ENCODE measurements at regions not wholly inside any gene's neighbourhood (a gene's known extent, or its start where the extent isn't known, plus 50 kb on each side); places are given as distances from the start of the nearest gene placed in this dataset.

DNA sequence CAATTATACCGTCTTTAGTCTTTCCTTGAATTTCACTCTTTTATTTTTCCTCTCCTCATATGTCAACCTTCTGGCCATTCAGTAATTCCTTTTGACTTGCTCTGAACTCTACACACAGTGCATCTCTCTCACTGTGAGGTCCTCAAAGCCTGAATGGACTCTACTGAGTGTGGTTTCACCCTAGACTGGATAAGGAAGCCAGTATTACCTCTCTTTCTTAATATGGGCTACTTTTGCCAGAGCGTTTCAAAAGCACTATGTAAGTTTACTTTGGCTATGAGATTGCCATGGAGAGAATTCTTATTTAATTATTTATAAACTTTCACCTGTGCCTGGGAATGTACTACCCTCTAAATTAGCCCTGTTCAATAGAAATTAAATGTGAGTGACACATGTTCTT lies 343.5 kb upstream of the DDHD1 start:
- DNase-seq (ENCODE audit: extremely low read depth in 1 of 4, low spot score in 3 of 4) (no peak), ATAC-seq (no peak), FAIRE-seq (no peak)
- no peaks in the 10 kb centered on the region for H3K36me3 ChIP-seq (ENCODE audit: control insufficient read depth, insufficient read depth, low read length)
- ChIA-PET CTCF (ENCODE audit: low intra/inter-chr PET ratio) (no interaction called here), POLR2A (no interaction called here)
- intact Hi-C loops (cut with micrococcal nuclease) (no loop called here), in situ Hi-C loops (cut with MboI) (no loop called here)
- WGBS (ENCODE audit: insufficient coverage, low coverage, missing lambda C conversion rate) = 0% methylated on average over 2 of the region's 2 CpGs
- H3K9me3 ChIP-seq (replicated peaks; ENCODE audit: control insufficient read depth, insufficient read depth, low read depth, low read length) = no peaks in the 10 kb centered on the region
- no peaks in the 10 kb centered on the region for H3K9me1 ChIP-seq (ENCODE audit: control insufficient read depth, insufficient read depth, low read length)
- H3K27me3 ChIP-seq (ENCODE audit: control insufficient read depth in 2 of 2, insufficient read depth in 2 of 2, low read length in 2 of 2) = no peaks in the 10 kb centered on the region
- no peaks in the 10 kb centered on the region for H4K20me1 ChIP-seq (replicated peaks; ENCODE audit: control insufficient read depth, insufficient read depth, low read length)
- H3K27ac ChIP-seq (ENCODE audit: extremely low read depth, low read depth, low read length) = no peak overlapping the region
- H3K79me2 ChIP-seq (ENCODE audit: control insufficient read depth, insufficient read depth, low read length) = no peaks in the 10 kb centered on the region
- H3K4me2 ChIP-seq (ENCODE audit: insufficient read depth, low read length) = no peak overlapping the region
- H3K4me3 ChIP-seq = no peak overlapping the region
- no peak overlapping the region for H2AFZ ChIP-seq (ENCODE audit: low read depth, low read length)
- no peaks in the 10 kb centered on the region for H3K4me1 ChIP-seq (replicated peaks in 1 of 2; ENCODE audit: control insufficient read depth in 2 of 2, insufficient read depth in 2 of 2, low read length in 2 of 2)
- no peak overlapping the region for H3K9ac ChIP-seq (ENCODE audit: insufficient read depth in 1 of 2, low read depth in 2 of 2, low read length in 2 of 2)
- TF ChIP-seq NFE2L1 (tag; IDR thresholded peaks at IDR 0.05; ENCODE audit: borderline replicate concordance, low read depth) = no peak
- no TSS peak for BruUV-seq (replicated peaks)

GRCh38 chr14:53495846-53496343 lies 342.8 kb upstream of the DDHD1 start:
- ChIA-PET CTCF (ENCODE audit: low intra/inter-chr PET ratio) (no interaction called here), POLR2A (no interaction called here)
- Histone ChIP-seq H3K79me2 (ENCODE audit: control insufficient read depth, insufficient read depth, low read length) (no peaks in the 10 kb centered on the region), H3K27me3 (ENCODE audit: control insufficient read depth in 2 of 2, insufficient read depth in 2 of 2, low read length in 2 of 2) (no peaks in the 10 kb centered on the region), H2AFZ (ENCODE audit: low read depth, low read length) (no peak overlapping the region), H4K20me1 (replicated peaks; ENCODE audit: control insufficient read depth, insufficient read depth, low read length) (no peaks in the 10 kb centered on the region), H3K9me3 (replicated peaks; ENCODE audit: control insufficient read depth, insufficient read depth, low read depth, low read length) (no peaks in the 10 kb centered on the region), H3K4me3 (no peak overlapping the region), H3K4me1 (replicated peaks in 1 of 2; ENCODE audit: control insufficient read depth in 2 of 2, insufficient read depth in 2 of 2, low read length in 2 of 2) (no peaks in the 10 kb centered on the region), H3K36me3 (ENCODE audit: control insufficient read depth, insufficient read depth, low read length) (no peaks in the 10 kb centered on the region), H3K9ac (ENCODE audit: insufficient read depth in 1 of 2, low read depth in 2 of 2, low read length in 2 of 2) (no peak overlapping the region), H3K4me2 (ENCODE audit: insufficient read depth, low read length) (no peak overlapping the region), H3K9me1 (ENCODE audit: control insufficient read depth, insufficient read depth, low read length) (no peaks in the 10 kb centered on the region), H3K27ac (ENCODE audit: extremely low read depth, low read depth, low read length) (no peak overlapping the region)
- in situ Hi-C loops (cut with MboI) = no loop called here
- FAIRE-seq = no peak
- no peak for ATAC-seq
- DNase-seq (ENCODE audit: extremely low read depth in 1 of 4, low spot score in 3 of 4) = no peak
- 0% methylated on average over 9 of the region's 9 CpGs for WGBS (ENCODE audit: insufficient coverage, low coverage, missing lambda C conversion rate)
- TF ChIP-seq IRF1 (CRISPR knock-in tag; IDR thresholded peaks at IDR 0.05; ENCODE audit: borderline replicate concordance) = no peak
- no peak for TF ChIP-seq POLR3A (IDR thresholded peaks at IDR 0.05; ENCODE audit: borderline replicate concordance, extremely low read depth, insufficient read depth, insufficient read length)
- BruUV-seq (replicated peaks) = no TSS peak
- intact Hi-C loops (cut with micrococcal nuclease) = no loop called here
